Karpas-422 (cell line): ENCODE measurements at regions not wholly inside any gene's neighbourhood (a gene's known extent, or its start where the extent isn't known, plus 50 kb on each side); places are given as distances from the start of the nearest gene placed in this dataset.

ENCODE experiments used
- DNase-seq: peaks from one replicate; pipeline ENCODE4 v3.0.0-alpha.2; 2015
- H2AFZ ChIP-seq: fragments of 200-600 bp; sonication (generic); 2 replicates; pipeline ENCODE4 v1.6.1; 2014; ENCODE audit warnings: antibody characterized with exemption, low read length, mixed read lengths
- H3K27ac ChIP-seq: fragments of 200-600 bp; sonication (generic); 2 replicates; pipeline ENCODE4 v1.5.1; 2014; ENCODE audit warnings: mild to moderate bottlenecking, low read length, moderate library complexity
- H3K27me3 ChIP-seq: fragments of 200-600 bp; sonication (generic); 2 replicates; pipeline ENCODE4 v1.6.1; 2014; ENCODE audit warnings: low read length, mixed read lengths
- H3K36me3 ChIP-seq: fragments of 200-600 bp; sonication (generic); 2 replicates; pipeline ENCODE4 v1.6.1; 2014; ENCODE audit warnings: low read length, mixed read lengths; ENCODE audit not compliant: insufficient read depth
- H3K4me1 ChIP-seq: fragments of 200-600 bp; sonication (generic); 2 replicates; pipeline ENCODE4 v1.6.1; 2014; ENCODE audit warnings: mild to moderate bottlenecking, low read length, mixed read lengths
- H3K4me2 ChIP-seq: fragments of 200-600 bp; sonication (generic); 2 replicates; pipeline ENCODE4 v1.6.1; 2014; ENCODE audit warnings: low read length, low read depth, mild to moderate bottlenecking; ENCODE audit not compliant: poor library complexity, severe bottlenecking
- H3K4me3 ChIP-seq: fragments of 200-600 bp; sonication (generic); 2 replicates; pipeline ENCODE4 v1.5.1; 2014; ENCODE audit warnings: mild to moderate bottlenecking, antibody characterized with exemption, low read length, mixed read lengths
- H3K79me2 ChIP-seq: fragments of 200-600 bp; sonication (generic); 2 replicates; pipeline ENCODE4 v1.6.1; 2014; ENCODE audit warnings: mild to moderate bottlenecking, low read length, mixed read lengths
- H3K9ac ChIP-seq: fragments of 200-600 bp; sonication (generic); 2 replicates; pipeline ENCODE4 v1.6.0; 2014; ENCODE audit warnings: low read length
- H3K9me2 ChIP-seq: fragments of 200-600 bp; sonication (generic), shearing (Covaris generic); replicated peaks from 2 replicates; pipeline ENCODE4 v1.6.0; 2014; ENCODE audit warnings: mild to moderate bottlenecking, low read length, moderate library complexity; ENCODE audit not compliant: insufficient read depth
- H3K9me3 ChIP-seq: fragments of 300-700, 200-600 bp; sonication (generic); 2 replicates; pipeline ENCODE4 v1.6.1; 2014; ENCODE audit warnings: low read length, mixed read lengths
- H4K20me1 ChIP-seq: fragments of 200-600 bp; sonication (generic); 2 replicates; pipeline ENCODE4 v1.6.1; 2014; ENCODE audit warnings: mild to moderate bottlenecking, antibody characterized with exemption, low read length, low read depth; ENCODE audit not compliant: insufficient read depth

DNA sequence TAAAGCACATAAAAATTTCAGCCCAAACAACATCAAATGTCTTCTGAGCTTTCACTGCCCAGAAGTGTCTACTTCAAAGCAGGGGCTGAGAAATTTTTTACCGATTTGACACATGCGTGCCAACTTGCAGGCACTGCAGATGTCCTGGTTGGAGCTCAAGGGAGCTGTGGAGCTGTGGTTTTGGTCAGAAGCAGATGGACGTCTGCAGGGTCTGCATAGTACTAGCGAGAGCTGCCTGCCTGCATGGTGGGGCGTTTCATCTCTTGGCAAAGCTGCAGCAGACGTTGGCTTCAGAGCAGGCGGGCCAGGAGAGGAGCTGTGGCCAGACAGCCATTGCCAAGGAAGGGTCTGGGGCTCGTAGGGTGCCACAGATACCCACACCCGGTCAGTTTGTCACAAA lies 296.7 kb downstream of the GLRX3 start:
- Histone ChIP-seq H3K27ac (no peak overlapping the region), H3K9me3 (no peaks in the 10 kb centered on the region), H3K4me1 (no peaks in the 10 kb centered on the region), H3K36me3 (no peaks in the 10 kb centered on the region), H3K79me2 (no peaks in the 10 kb centered on the region), H3K4me2 (no peak overlapping the region), H2AFZ (no peak overlapping the region), H3K4me3 (no peak overlapping the region), H3K27me3 (no peaks in the 10 kb centered on the region), H4K20me1 (peaks cover 3% of the 10 kb centered on the region; the same call in 1 of the 2 replicates), H3K9me2 (no peaks in the 10 kb centered on the region), H3K9ac (no peak overlapping the region)
- no peak for DNase-seq

DNA sequence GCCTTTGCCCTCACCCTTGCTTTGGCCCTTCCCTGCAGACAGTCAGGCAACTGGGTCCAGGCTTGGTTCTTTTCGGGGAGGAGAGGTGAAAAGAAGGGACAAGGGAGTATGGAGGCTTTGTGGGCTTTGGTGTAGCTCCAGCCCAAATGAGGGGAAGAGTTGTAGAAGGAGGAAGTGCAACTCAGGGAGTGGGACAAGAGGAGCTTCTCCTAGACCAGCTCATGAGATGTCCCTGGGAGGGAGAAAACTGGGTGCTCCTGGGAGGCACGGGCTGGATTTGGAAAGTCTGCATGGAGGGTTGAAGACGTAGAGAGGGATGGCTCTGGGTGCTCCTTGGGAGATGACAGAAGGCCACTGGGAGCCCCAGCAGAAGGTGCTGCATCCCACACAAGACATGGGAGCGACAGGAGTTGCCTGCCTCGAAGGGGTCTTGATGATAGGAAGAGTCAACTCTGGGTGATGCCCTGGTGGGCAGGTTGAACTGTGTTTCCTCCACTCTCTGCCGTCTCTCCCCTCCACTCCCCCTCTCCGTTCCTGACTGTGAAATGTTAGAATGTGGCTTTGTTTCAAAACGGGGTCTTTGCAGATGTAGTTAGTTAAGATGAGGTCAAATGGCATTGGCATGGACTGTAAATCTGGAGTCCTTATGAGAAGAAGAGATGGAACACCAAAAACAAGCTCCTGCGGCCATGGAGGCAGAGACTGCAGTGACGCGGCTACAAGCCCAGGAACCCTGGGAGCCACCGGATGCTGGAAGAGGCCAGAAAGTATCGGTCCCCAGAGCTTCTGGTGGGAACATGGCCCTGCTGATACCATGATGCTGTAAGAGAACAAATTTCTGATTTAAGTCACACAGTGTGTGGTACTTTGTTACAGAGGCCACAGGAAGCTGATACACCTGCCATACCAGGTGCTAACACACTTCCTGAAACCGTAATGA lies 298.5 kb downstream of the GLRX3 start:
- Histone ChIP-seq H3K27ac (no peak overlapping the region), H3K9me3 (no peaks in the 10 kb centered on the region), H4K20me1 (no peaks in the 10 kb centered on the region), H3K36me3 (no peaks in the 10 kb centered on the region), H3K4me2 (no peak overlapping the region), H3K9ac (no peak overlapping the region), H3K27me3 (no peaks in the 10 kb centered on the region), H3K79me2 (no peaks in the 10 kb centered on the region), H3K4me1 (no peaks in the 10 kb centered on the region), H3K9me2 (no peaks in the 10 kb centered on the region), H2AFZ (no peak overlapping the region), H3K4me3 (no peak overlapping the region)
- DNase-seq = no peak

- H3K9ac ChIP-seq = no peak overlapping the region
- no peak overlapping the region for H3K4me3 ChIP-seq
- H3K9me3 ChIP-seq = no peaks in the 10 kb centered on the region
- DNase-seq = no peak
- no peaks in the 10 kb centered on the region for H3K4me1 ChIP-seq
- H3K36me3 ChIP-seq = no peaks in the 10 kb centered on the region
- H2AFZ ChIP-seq = no peak overlapping the region
- H3K27me3 ChIP-seq = no peaks in the 10 kb centered on the region
- no peaks in the 10 kb centered on the region for H3K9me2 ChIP-seq
- H3K79me2 ChIP-seq = no peaks in the 10 kb centered on the region
- H3K4me2 ChIP-seq = no peak overlapping the region
- H3K27ac ChIP-seq = no peak overlapping the region
- H4K20me1 ChIP-seq = no peaks in the 10 kb centered on the region
Observed at GRCh38 chr10:130435961-130436360, 299.8 kb downstream of the GLRX3 start.

DNA sequence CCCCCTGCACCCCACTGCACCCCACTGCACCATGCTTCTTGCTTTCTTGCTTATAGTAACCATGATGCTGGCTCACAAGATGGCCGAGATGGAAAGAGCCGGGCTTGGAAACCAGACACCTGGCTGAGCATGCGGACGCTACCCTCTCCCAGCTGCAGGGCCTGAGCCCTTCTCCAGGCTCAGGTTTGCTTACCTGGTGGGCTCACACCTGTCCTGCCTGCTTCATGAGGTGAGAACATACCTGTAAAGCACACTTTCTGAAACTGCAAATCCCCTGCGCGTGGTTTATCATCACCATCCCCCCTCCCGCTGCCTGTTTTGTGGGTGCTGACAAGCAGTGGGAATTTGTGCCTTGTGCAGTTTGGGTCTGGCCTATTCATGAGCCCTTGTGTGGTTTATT lies 302.7 kb downstream of the GLRX3 start:
- H3K27ac ChIP-seq = no peak overlapping the region
- H3K9me3 ChIP-seq = no peaks in the 10 kb centered on the region

GRCh38 chr10:130439766-130440165 lies 303.6 kb downstream of the GLRX3 start:
- no peak overlapping the region for H3K9ac ChIP-seq
- H3K27me3 ChIP-seq = no peaks in the 10 kb centered on the region
- no peaks in the 10 kb centered on the region for H3K79me2 ChIP-seq
- no peaks in the 10 kb centered on the region for H3K9me2 ChIP-seq
- H3K9me3 ChIP-seq = no peaks in the 10 kb centered on the region
- no peak overlapping the region for H3K4me3 ChIP-seq
- H2AFZ ChIP-seq = no peak overlapping the region
- DNase-seq = no peak
- no peaks in the 10 kb centered on the region for H3K36me3 ChIP-seq
- no peaks in the 10 kb centered on the region for H3K4me1 ChIP-seq
- H3K4me2 ChIP-seq = no peak overlapping the region
- no peak overlapping the region for H3K27ac ChIP-seq
- no peaks in the 10 kb centered on the region for H4K20me1 ChIP-seq

More for the DNA sequence above, 302.7 kb downstream of the GLRX3 start:
- H3K36me3 ChIP-seq = no peaks in the 10 kb centered on the region
- H4K20me1 ChIP-seq = no peaks in the 10 kb centered on the region
- H3K27me3 ChIP-seq = no peaks in the 10 kb centered on the region
- no peak overlapping the region for H3K9ac ChIP-seq
- no peaks in the 10 kb centered on the region for H3K79me2 ChIP-seq
- H3K4me2 ChIP-seq = no peak overlapping the region
- H3K9me2 ChIP-seq = no peaks in the 10 kb centered on the region
- no peak for DNase-seq
- no peak overlapping the region for H2AFZ ChIP-seq
- no peak overlapping the region for H3K4me3 ChIP-seq
- no peaks in the 10 kb centered on the region for H3K4me1 ChIP-seq

- H3K27ac ChIP-seq = no peak overlapping the region
- H3K9me2 ChIP-seq = no peaks in the 10 kb centered on the region
- no peak for DNase-seq
- no peaks in the 10 kb centered on the region for H3K4me1 ChIP-seq
- H3K4me3 ChIP-seq = no peak overlapping the region
- H3K27me3 ChIP-seq = no peaks in the 10 kb centered on the region
- H4K20me1 ChIP-seq = no peaks in the 10 kb centered on the region
- H2AFZ ChIP-seq = no peak overlapping the region
- no peaks in the 10 kb centered on the region for H3K9me3 ChIP-seq
- no peak overlapping the region for H3K9ac ChIP-seq
- no peaks in the 10 kb centered on the region for H3K36me3 ChIP-seq
- H3K79me2 ChIP-seq = no peaks in the 10 kb centered on the region
- H3K4me2 ChIP-seq = no peak overlapping the region
Observed at GRCh38 chr10:130440494-130440893, 304.3 kb downstream of the GLRX3 start.

GRCh38 chr10:130440971-130441370 lies 304.8 kb downstream of the GLRX3 start:
- no peak overlapping the region for H2AFZ ChIP-seq
- no peaks in the 10 kb centered on the region for H3K4me1 ChIP-seq
- DNase-seq = no peak
- H3K9me3 ChIP-seq = no peaks in the 10 kb centered on the region
- no peak overlapping the region for H3K9ac ChIP-seq
- H3K79me2 ChIP-seq = no peaks in the 10 kb centered on the region
- H3K27me3 ChIP-seq = no peaks in the 10 kb centered on the region
- H3K36me3 ChIP-seq = no peaks in the 10 kb centered on the region
- no peak overlapping the region for H3K4me3 ChIP-seq
- H3K9me2 ChIP-seq = no peaks in the 10 kb centered on the region
- H3K27ac ChIP-seq = no peak overlapping the region
- no peak overlapping the region for H3K4me2 ChIP-seq
- no peaks in the 10 kb centered on the region for H4K20me1 ChIP-seq

DNA sequence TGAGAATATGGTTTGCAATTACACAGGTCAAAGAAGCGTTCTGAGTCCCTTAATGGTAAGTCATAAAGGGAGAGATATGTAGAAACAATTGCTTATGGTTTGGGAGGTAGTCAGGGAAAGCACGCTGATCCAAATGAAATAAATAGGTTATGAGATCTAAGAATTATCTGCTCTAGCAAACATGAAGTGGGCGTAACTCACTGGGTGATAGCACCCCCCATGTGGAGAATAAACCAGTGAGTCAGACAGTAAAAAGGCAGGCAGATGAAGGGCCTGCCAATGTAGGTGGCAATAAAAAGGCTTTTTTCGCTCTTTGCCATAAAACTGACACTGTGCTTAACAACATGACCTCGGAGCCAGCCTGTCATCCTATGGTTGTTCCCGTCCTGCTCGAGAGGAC lies 306.9 kb downstream of the GLRX3 start:
- Histone ChIP-seq H3K9ac (no peak overlapping the region), H2AFZ (no peak overlapping the region), H3K27me3 (no peaks in the 10 kb centered on the region), H4K20me1 (no peaks in the 10 kb centered on the region), H3K79me2 (no peaks in the 10 kb centered on the region), H3K9me2 (no peaks in the 10 kb centered on the region), H3K36me3 (no peaks in the 10 kb centered on the region), H3K27ac (no peak overlapping the region), H3K4me1 (no peaks in the 10 kb centered on the region), H3K9me3 (no peaks in the 10 kb centered on the region), H3K4me2 (no peak overlapping the region), H3K4me3 (no peak overlapping the region)
- DNase-seq = no peak
